HAP-1 (cell line): ENCODE measurements at regions not wholly inside any gene's neighbourhood (a gene's known extent, or its start where the extent isn't known, plus 50 kb on each side); places are given as distances from the start of the nearest gene placed in this dataset.

Source experiments
- DNase-seq, 2 experiments: peaks; one replicate each; pipeline ENCODE4 v3.0.0-alpha.2; 2016 to 2020; ENCODE audit warnings: low spot score in 2 of 2
- H3K27me3 ChIP-seq: fragments of 250-450 bp; sonication (Bioruptor Pico); 2 replicates; pipeline ENCODE4 v1.5.1; 2020; ENCODE audit warnings: low read depth, mild to moderate bottlenecking, moderate library complexity
- H3K36me3 ChIP-seq: fragments of 250-450 bp; sonication (Bioruptor Pico); replicated peaks from 2 replicates; pipeline ENCODE4 v1.5.1; 2020; ENCODE audit warnings: mild to moderate bottlenecking
- H3K4me1 ChIP-seq: fragments of 250-450 bp; sonication (Bioruptor Pico); 2 replicates; pipeline ENCODE4 v1.5.1; 2020; ENCODE audit warnings: mild to moderate bottlenecking
- H3K4me3 ChIP-seq: fragments of 250-450 bp; sonication (Bioruptor Pico); 2 replicates; pipeline ENCODE4 v1.5.1; 2020; ENCODE audit warnings: mild to moderate bottlenecking, moderate library complexity
- H3K9me3 ChIP-seq: fragments of 250-450 bp; sonication (Bioruptor Pico); 2 replicates; pipeline ENCODE4 v1.5.1; 2020; ENCODE audit warnings: mild to moderate bottlenecking, moderate library complexity
- in situ Hi-C: fragments of 300-500 bp; cut with MboI; formaldehyde crosslinking; loops from 3 replicates; pipeline ENCODE4 v1.14.3; 2020; ENCODE audit warnings: low sequenced_read_pairs, inconsistent platforms, mixed read lengths

- Histone ChIP-seq H3K9me3 (no peaks in the 10 kb centered on the region), H3K27me3 (no peaks in the 10 kb centered on the region), H3K36me3 (no peaks in the 10 kb centered on the region), H3K4me3 (no peak overlapping the region), H3K4me1 (no peaks in the 10 kb centered on the region)
- in situ Hi-C loops, result no loop called here
- DNase-seq, result no peak
These were observed 364.2 kb upstream of the TMPO start for GRCh38 chr12:98151105-98151590.

DNA sequence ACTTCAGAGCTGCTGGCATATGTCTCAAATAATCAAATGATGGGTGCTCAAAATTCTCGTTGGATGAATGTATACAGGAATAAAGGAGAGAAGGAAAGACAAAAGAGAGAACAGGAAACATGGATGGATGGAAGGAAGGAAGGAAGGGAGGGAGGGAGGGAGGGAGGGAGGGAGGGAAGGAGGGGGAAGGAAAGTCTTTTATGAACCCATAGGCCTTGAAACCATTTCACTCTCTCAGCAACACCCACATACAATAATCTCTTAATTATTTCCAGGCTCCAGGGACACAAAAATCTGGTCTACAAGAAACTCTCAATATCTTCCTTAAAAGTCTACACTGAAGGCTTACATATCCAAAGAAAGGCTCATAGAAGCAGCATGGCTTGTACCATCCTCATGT is 363.4 kb upstream of the TMPO start:
- DNase-seq, result no peak
- H3K9me3 ChIP-seq, result no peaks in the 10 kb centered on the region
- no peak overlapping the region for H3K4me3 ChIP-seq
- H3K4me1 ChIP-seq, result no peaks in the 10 kb centered on the region
- no peaks in the 10 kb centered on the region for H3K36me3 ChIP-seq
- in situ Hi-C loops, result no loop called here
- H3K27me3 ChIP-seq, result no peaks in the 10 kb centered on the region

- DNase-seq, result peak; percentile 11 to 28
These were observed 360.5 kb upstream of the TMPO start for GRCh38 chr12:98154850-98155249.

GRCh38 chr12:98156697-98157096 is 358.7 kb upstream of the TMPO start:
- Histone ChIP-seq H3K9me3 (no peaks in the 10 kb centered on the region), H3K4me3 (no peak overlapping the region), H3K4me1 (no peaks in the 10 kb centered on the region), H3K36me3 (no peaks in the 10 kb centered on the region), H3K27me3 (peaks cover 8% of the 10 kb centered on the region)
- no peak for DNase-seq
- in situ Hi-C loops, result no loop called here

More at GRCh38 chr12:98154850-98155249, 360.5 kb upstream of the TMPO start:
- H3K4me1 ChIP-seq, result no peaks in the 10 kb centered on the region
- H3K36me3 ChIP-seq, result no peaks in the 10 kb centered on the region
- in situ Hi-C loops, result no loop called here
- H3K9me3 ChIP-seq, result no peaks in the 10 kb centered on the region
- H3K27me3 ChIP-seq, result peaks cover 2% of the 10 kb centered on the region; the same call in 1 of the 2 replicates
- H3K4me3 ChIP-seq, result no peak overlapping the region

GRCh38 chr12:98162906-98163678 is 352.3 kb upstream of the TMPO start:
- Histone ChIP-seq H3K36me3 (no peaks in the 10 kb centered on the region), H3K27me3 (peaks cover 13% of the 10 kb centered on the region), H3K4me1 (no peaks in the 10 kb centered on the region), H3K9me3 (no peaks in the 10 kb centered on the region), H3K4me3 (no peak overlapping the region)
- in situ Hi-C loops, result no loop called here
- no peak for DNase-seq

DNA sequence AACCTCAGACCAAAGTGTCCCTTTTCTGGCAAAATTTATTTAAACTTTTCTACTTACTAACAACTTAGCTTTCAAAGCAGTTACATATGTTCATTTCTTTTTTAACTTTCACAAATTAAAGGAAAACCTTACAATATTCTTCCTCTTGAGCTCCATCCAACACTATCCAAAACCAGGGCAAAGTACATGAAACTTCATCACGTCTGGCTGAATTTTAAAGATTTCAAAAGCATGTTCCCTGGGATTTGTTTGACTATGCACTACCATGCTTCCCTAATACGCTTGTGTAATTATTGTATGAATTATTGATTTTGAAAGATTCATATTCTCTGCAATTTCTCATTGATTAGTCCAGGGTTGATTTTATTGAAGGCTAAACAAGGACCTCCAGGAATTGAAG is 343.1 kb upstream of the TMPO start:
- Histone ChIP-seq H3K9me3 (no peaks in the 10 kb centered on the region), H3K4me3 (no peak overlapping the region), H3K36me3 (no peaks in the 10 kb centered on the region), H3K4me1 (no peaks in the 10 kb centered on the region), H3K27me3 (peaks cover 5% of the 10 kb centered on the region; the same call in 1 of the 2 replicates)
- in situ Hi-C loops, result no loop called here
- no peak for DNase-seq

GRCh38 chr12:98172801-98173200 is 342.6 kb upstream of the TMPO start:
- Histone ChIP-seq H3K4me3 (no peak overlapping the region), H3K36me3 (no peaks in the 10 kb centered on the region), H3K9me3 (no peaks in the 10 kb centered on the region), H3K27me3 (peaks cover 5% of the 10 kb centered on the region; the same call in 1 of the 2 replicates), H3K4me1 (no peaks in the 10 kb centered on the region)
- DNase-seq, result no peak
- in situ Hi-C loops, result no loop called here

DNA sequence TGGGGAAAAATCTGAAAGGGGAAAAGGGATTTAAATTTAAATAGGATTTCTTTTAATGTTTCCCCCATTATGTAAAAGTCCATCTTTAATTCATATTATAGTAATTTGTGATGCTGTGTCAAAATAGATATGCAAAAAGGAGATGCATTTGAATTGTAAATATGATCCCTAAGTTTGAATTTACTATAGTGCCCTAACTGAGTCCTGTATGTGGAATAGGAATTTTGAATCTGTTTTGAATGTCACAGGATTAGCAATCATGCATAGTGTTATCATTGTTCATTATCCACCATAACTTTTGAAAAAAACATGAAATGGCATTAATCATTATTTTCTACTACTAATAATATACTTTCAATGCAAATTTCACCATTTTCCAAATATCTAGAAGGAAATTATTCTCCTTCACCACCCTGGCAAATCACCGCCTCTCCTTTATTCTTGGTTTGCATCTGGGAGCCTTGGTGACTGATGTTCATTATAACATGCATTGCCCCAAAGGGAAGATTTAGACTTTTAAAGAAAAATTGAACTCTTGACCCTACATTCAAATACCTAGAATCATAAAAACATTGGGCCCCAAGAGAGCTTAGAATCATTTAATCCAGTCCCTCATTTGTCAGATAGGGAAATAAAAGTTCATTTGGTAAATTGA is 341.5 kb upstream of the TMPO start:
- H3K9me3 ChIP-seq, result no peaks in the 10 kb centered on the region
- no peak overlapping the region for H3K4me3 ChIP-seq
- H3K27me3 ChIP-seq, result peaks cover 5% of the 10 kb centered on the region; the same call in 1 of the 2 replicates
- H3K36me3 ChIP-seq, result no peaks in the 10 kb centered on the region
- DNase-seq, result no peak
- in situ Hi-C loops, result no loop called here
- no peaks in the 10 kb centered on the region for H3K4me1 ChIP-seq

DNA sequence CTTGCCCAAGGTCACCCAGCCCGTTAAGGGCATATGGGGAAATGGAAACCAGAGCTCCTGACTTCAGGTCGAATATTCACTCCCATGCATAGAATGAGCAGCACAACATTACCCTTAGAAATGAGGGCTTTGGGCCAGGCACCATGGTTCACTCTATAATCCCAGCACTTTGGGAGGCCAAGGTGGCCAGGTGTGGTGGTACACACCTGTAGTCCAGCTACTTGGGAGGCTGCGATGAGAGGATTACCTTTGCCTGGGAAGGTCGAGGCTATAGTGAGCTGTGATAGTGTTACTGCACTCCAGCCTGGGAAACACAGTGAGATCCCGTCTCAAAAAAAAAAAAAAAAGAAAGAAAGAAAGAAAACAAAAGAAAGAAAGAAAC is 341.0 kb upstream of the TMPO start:
- no peaks in the 10 kb centered on the region for H3K4me1 ChIP-seq
- no peak for DNase-seq
- peaks cover 5% of the 10 kb centered on the region; the same call in 1 of the 2 replicates for H3K27me3 ChIP-seq
- no peak overlapping the region for H3K4me3 ChIP-seq
- in situ Hi-C loops, result no loop called here
- no peaks in the 10 kb centered on the region for H3K36me3 ChIP-seq
- H3K9me3 ChIP-seq, result no peaks in the 10 kb centered on the region

DNA sequence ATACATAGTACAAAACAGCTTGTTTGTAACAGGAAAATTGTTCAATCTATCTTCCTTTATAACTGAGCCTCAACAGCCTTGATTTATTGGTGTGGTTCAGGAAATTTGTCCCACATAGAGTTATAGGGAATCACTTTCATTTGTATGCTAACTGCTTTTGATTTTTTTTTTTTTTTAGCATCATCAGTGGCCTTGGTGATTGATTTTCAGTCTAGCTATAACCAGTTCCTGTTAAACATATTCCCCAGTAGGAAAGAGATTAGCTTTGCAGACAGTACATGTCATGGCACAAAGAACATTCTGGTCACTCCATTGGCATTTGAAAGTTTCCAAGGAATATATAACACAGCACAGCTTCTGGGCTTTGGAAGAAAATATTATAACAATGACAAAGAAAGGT is 337.3 kb upstream of the TMPO start:
- Histone ChIP-seq H3K4me1 (no peaks in the 10 kb centered on the region), H3K4me3 (no peak overlapping the region), H3K36me3 (no peaks in the 10 kb centered on the region), H3K27me3 (peaks cover 5% of the 10 kb centered on the region; the same call in 1 of the 2 replicates), H3K9me3 (no peaks in the 10 kb centered on the region)
- DNase-seq, result no peak
- in situ Hi-C loops, result no loop called here

DNA sequence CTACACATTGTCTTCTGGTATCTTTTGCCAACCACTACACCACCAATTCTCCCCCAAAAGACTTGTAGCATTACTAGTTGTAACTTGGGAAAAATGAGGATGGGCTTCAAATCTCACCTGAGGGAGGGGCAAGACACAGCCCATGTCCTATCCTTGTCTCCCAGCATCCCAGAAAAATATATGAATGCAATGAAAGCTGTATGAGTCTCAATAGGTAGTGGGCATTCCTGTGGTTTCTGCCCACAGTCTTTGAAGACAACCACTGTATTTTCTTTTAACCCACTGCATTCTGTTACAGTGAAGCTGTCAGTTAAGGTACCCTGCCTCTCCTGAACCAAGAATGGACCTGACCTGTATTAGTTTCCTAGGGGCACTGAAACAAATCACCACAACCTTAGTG is 336.2 kb upstream of the TMPO start:
- no peak for DNase-seq
- Histone ChIP-seq H3K27me3 (no peaks in the 10 kb centered on the region; the same call in 1 of the 2 replicates), H3K36me3 (no peaks in the 10 kb centered on the region), H3K4me3 (no peak overlapping the region), H3K4me1 (no peaks in the 10 kb centered on the region), H3K9me3 (no peaks in the 10 kb centered on the region)
- in situ Hi-C loops, result no loop called here

- no peaks in the 10 kb centered on the region; the same call in 1 of the 2 replicates for H3K27me3 ChIP-seq
- in situ Hi-C loops, result no loop called here
- no peak overlapping the region for H3K4me3 ChIP-seq
- no peaks in the 10 kb centered on the region for H3K4me1 ChIP-seq
- H3K9me3 ChIP-seq, result no peaks in the 10 kb centered on the region
- no peak for DNase-seq
- no peaks in the 10 kb centered on the region for H3K36me3 ChIP-seq
These were observed 334.8 kb upstream of the TMPO start for GRCh38 chr12:98180603-98181002.

DNA sequence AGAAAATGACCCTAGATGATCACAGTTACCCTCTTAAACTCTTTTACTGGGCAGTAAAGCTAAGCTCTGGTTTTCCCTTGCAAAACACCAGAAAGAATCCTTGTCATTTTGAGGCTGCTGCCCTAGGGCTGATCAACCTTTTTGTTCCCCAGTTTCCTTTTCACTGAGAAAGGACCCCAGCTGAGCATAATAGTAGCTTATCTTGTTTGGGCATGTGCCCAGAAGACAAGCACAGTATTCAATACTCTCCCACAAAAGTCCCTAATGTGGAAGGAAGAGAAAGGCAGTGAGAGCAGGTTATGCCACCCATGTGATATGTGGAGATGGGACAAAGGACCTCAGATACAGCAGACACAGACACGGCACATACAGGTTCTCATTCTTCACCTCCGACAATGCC is 332.6 kb upstream of the TMPO start:
- DNase-seq, result no peak
- Histone ChIP-seq H3K36me3 (no peaks in the 10 kb centered on the region), H3K27me3 (no peaks in the 10 kb centered on the region; the same call in 1 of the 2 replicates), H3K9me3 (no peaks in the 10 kb centered on the region), H3K4me1 (no peaks in the 10 kb centered on the region), H3K4me3 (no peak overlapping the region)
- in situ Hi-C loops, result no loop called here

- in situ Hi-C loops, result no loop called here
These were observed 329.8 kb upstream of the TMPO start for GRCh38 chr12:98185606-98186005.

More at GRCh38 chr12:98185606-98186005, 329.8 kb upstream of the TMPO start:
- Histone ChIP-seq H3K4me3 (no peak overlapping the region), H3K4me1 (no peaks in the 10 kb centered on the region), H3K9me3 (no peaks in the 10 kb centered on the region), H3K36me3 (no peaks in the 10 kb centered on the region), H3K27me3 (no peaks in the 10 kb centered on the region; the same call in 1 of the 2 replicates)
- no peak for DNase-seq
